Ascending aorta (tissue), 2 donors: ENCODE measurements at regions not wholly inside any gene's neighbourhood (a gene's known extent, or its start where the extent isn't known, plus 50 kb on each side); places are given as distances from the start of the nearest gene placed in this dataset.
"Not testable (repeated sequence)": the region's sequence is repeated elsewhere in the genome, so short reads cannot be mapped to it uniquely, and the experiment has no call there.

Experiments used
- DNase-seq, 2 donors: peaks; one replicate each; pipeline ENCODE4 v3.0.0-alpha.2; 2019; ENCODE audit warnings: low spot score in 2 of 2
- H3K27ac ChIP-seq, 2 donors: fragments of 200-600 bp; sonication (generic); one replicate each; pipeline ENCODE4 v1.5.1; 2016 to 2017; ENCODE audit warnings: mild to moderate bottlenecking in 1 of 2
- H3K27me3 ChIP-seq: fragments of 200-600 bp; sonication (generic); one replicate; pipeline ENCODE4 v1.5.1; 2017
- H3K36me3 ChIP-seq, 2 donors: fragments of 200-600 bp; sonication (generic); one replicate each; pipeline ENCODE4 v1.5.1; 2016
- H3K4me1 ChIP-seq, 2 donors: fragments of 200-600 bp; sonication (generic); one replicate each; pipeline ENCODE4 v1.5.1; 2016 to 2017; ENCODE audit warnings: mild to moderate bottlenecking in 1 of 2
- H3K4me3 ChIP-seq, 2 donors: fragments of 200-600 bp; sonication (generic); one replicate each; pipeline ENCODE4 v1.5.1; 2016 to 2017; ENCODE audit warnings: mild to moderate bottlenecking in 1 of 2
- H3K9me3 ChIP-seq, 2 donors: fragments of 200-600 bp; sonication (generic); one replicate each; pipeline ENCODE4 v1.5.1; 2016
- CTCF ChIP-seq, 3 experiments: fragments of 200-600 bp in 2 of 3; fragments of 450-650 bp in 1 of 3; sonication (generic) in 2 of 3; IDR thresholded peaks; one replicate each; pipeline ENCODE4 v1.5.1; 2016 to 2019; ENCODE audit warnings: antibody characterized with exemption in 3 of 3, mild to moderate bottlenecking in 1 of 3, moderate library complexity in 1 of 3
- intact Hi-C: fragments of 100-400 bp; cut with DNase I; formaldehyde crosslinking; loops from one replicate; pipeline ENCODE4 v1.15.1; 2023

GRCh38 chr10:5288359-5288758 is 76.4 kb upstream of the UCN3 start:
- no peak for DNase-seq
- no peaks in the 10 kb centered on the region for H3K36me3 ChIP-seq
- intact Hi-C loops: loop anchor here (5.0 kb wide), 1 partner anchor 191 kb away; no protein-coding TSS in a partner anchor

GRCh38 chr10:5289228-5289627 is 75.5 kb upstream of the UCN3 start:
- not testable (repeated sequence) for H3K4me3 ChIP-seq, H3K9me3 ChIP-seq, H3K4me1 ChIP-seq, DNase-seq, H3K27ac ChIP-seq, H3K27me3 ChIP-seq, H3K36me3 ChIP-seq
- intact Hi-C loops: loop anchor here (5.0 kb wide), 1 partner anchor 192 kb away; no protein-coding TSS in a partner anchor

More at GRCh38 chr10:5288359-5288758, 76.4 kb upstream of the UCN3 start:
- Histone ChIP-seq H3K27ac (no peak overlapping the region), H3K9me3 (no peaks in the 10 kb centered on the region), H3K4me3 (no peak overlapping the region), H3K4me1 (no peaks in the 10 kb centered on the region), H3K27me3 (no peaks in the 10 kb centered on the region)
- TF ChIP-seq CTCF (IDR thresholded peaks at IDR 0.05): no peak

GRCh38 chr10:5291501-5292195 is 73.1 kb upstream of the UCN3 start:
- Histone ChIP-seq H3K27ac (no peak overlapping the region), H3K4me1 (no peaks in the 10 kb centered on the region), H3K27me3 (no peaks in the 10 kb centered on the region), H3K36me3 (no peaks in the 10 kb centered on the region), H3K4me3 (no peak overlapping the region), H3K9me3 (no peaks in the 10 kb centered on the region)
- no peak for TF ChIP-seq CTCF (IDR thresholded peaks at IDR 0.05)
- DNase-seq: peak; percentile 24 to 75
- intact Hi-C loops: no loop called here

GRCh38 chr10:5292196-5292735 is 72.5 kb upstream of the UCN3 start:
- Histone ChIP-seq H3K4me3 (no peak overlapping the region), H3K4me1 (no peaks in the 10 kb centered on the region), H3K36me3 (no peaks in the 10 kb centered on the region), H3K9me3 (no peaks in the 10 kb centered on the region), H3K27me3 (no peaks in the 10 kb centered on the region), H3K27ac (no peak overlapping the region)
- no peak for DNase-seq
- intact Hi-C loops: no loop called here
- TF ChIP-seq CTCF (IDR thresholded peaks at IDR 0.05): no peak

- H3K4me1 ChIP-seq, H3K27me3 ChIP-seq, H3K27ac ChIP-seq, intact Hi-C loops, H3K36me3 ChIP-seq, H3K9me3 ChIP-seq, H3K4me3 ChIP-seq, DNase-seq: not testable (repeated sequence)
Measured at GRCh38 chr10:5292970-5293369, 71.8 kb upstream of the UCN3 start.

- Histone ChIP-seq H3K4me1 (no peaks in the 10 kb centered on the region), H3K27ac (no peak overlapping the region), H3K9me3 (no peaks in the 10 kb centered on the region), H3K4me3 (no peak overlapping the region), H3K36me3 (no peaks in the 10 kb centered on the region), H3K27me3 (no peaks in the 10 kb centered on the region)
- peak in 1 of 2 donors; percentile 72 for DNase-seq
- peak in 2 of 3 experiments; percentile 25 to 29 for TF ChIP-seq CTCF (IDR thresholded peaks at IDR 0.05)
- intact Hi-C loops: no loop called here
Measured at GRCh38 chr10:5293691-5294550, 70.8 kb upstream of the UCN3 start.
